ENCODE measurements at regions not wholly inside any gene's neighbourhood (a gene's known extent, or its start where the extent isn't known, plus 50 kb on each side); places are given as distances from the start of the nearest gene placed in this dataset.

DNA sequence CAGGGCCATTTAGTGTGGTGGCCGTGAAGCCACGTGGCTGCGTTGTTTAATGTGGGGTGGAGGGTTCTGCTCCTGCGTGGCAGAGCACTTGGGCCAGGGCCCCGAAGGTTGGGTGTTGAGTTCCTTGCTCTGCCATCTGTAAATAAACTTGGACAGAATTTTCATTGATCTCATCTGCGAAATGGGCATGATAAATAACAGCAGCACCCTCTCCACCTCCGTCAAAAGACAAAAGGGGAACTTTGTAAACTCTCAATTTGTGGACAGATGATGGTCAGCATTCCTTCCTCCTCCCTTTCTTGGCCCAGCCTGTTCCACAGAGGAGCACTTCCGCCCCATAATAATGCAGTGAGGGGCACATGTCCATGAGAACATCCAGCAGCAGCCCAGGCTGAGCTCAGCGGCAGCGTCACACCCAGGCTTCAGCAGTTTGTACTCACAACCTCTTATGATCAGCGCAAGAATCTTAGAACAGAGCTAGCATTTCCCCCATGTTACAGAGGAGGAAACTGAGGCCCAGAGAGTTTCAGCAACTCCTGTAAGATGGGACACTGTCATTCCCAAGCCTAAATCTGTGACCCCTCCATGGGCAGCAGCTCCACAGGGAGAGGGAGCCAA is 874.5 kb downstream of the BRD1 start:
- DNase-seq, result no peak

DNA sequence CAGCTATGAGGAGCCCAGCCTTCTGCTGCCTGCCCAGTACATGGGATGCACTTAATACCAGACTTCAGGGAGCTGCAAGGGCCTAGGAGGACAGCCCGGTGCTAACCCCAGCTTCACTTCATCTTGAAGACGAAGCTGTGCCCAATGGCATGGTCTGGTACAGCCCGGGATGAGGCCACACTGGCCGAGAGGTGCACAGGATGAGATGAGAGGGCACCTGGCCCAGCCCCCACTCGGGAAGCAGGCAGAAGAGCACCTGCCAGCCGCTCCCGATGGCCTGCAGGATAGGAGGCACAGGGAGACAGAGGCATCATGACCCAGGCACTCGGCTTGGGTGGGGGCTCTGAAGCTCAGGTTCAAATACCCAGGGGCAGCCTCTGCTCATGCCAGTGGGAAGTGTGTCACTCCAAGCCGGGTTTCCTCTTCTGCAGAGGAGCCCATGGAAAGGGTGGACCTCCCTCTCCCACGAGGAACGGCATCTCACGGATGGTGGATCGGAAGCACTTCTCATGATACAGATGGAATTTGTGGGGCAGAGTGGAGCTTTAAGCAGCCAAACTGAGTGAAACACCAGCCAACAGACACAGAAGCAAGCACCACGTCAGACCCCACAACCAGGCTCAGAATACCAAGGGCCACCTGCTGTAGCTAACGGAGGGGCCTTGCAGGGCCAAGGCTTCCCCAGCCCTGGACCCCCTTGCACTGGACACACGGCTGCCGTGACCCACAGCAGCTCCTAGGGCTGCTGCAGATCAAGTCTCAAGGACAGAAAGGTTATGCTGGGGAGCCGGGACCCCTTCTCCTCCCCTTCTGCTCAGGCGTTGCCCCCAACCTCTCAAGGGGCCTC is 875.2 kb downstream of the BRD1 start:
- no peak for DNase-seq

DNA sequence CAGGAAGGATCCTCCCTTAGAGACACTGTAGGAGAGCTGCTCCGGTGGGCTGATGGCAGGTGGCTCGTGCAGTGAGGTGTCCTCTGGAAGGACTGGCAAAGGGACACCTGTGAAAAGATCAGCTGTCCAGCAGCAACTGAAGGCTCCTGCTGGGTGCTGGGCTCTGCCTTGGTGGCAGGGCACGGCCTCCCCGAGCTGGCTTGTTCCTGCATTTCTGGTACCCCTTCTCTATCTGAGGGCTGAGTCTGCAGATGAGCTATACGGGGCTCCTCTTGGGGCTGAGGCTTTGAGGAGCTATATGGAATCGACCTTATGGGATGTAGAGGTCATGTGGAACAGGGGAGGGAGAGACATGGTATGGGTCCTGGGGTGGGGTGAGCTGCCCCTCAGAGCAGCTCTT is 875.8 kb downstream of the BRD1 start:
- no peak for DNase-seq

DNA sequence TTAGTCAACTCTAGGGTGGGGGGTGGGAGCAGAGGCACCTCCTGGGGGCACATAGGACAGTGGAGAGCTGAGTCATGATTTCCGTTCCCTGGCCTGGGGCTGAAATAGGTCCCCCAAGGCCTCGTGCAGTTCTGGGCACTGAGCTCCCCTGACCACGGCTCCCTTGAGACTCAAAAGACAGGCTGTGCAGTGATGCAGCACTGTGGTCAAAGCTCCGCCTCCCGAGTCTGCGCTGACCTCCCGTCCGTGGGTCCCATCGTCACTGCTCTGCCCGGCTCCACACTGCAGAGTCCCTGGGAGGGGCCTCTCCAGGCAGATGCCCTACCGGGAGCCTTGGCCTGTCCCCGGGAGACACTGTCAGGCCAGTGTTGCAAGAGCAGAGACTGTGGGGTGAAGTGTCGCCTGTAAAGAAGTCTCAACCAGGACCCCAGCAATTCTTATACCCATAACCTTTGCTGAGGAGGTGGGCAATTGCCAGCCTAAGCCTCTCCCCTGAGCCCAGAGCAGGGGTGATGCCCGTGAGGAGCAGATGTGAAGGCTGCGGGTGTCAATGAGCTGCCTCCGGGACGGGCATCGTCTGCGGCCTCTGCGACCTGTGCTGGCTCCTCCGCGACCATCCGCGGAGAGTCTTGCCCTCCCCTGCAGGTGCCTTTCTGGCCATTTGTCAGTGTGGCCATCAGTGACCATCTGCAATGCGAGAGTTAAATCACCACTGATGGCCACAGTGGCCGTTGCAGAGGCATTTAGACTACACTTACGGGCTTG is 877.3 kb downstream of the BRD1 start:
- no peak for DNase-seq

DNA sequence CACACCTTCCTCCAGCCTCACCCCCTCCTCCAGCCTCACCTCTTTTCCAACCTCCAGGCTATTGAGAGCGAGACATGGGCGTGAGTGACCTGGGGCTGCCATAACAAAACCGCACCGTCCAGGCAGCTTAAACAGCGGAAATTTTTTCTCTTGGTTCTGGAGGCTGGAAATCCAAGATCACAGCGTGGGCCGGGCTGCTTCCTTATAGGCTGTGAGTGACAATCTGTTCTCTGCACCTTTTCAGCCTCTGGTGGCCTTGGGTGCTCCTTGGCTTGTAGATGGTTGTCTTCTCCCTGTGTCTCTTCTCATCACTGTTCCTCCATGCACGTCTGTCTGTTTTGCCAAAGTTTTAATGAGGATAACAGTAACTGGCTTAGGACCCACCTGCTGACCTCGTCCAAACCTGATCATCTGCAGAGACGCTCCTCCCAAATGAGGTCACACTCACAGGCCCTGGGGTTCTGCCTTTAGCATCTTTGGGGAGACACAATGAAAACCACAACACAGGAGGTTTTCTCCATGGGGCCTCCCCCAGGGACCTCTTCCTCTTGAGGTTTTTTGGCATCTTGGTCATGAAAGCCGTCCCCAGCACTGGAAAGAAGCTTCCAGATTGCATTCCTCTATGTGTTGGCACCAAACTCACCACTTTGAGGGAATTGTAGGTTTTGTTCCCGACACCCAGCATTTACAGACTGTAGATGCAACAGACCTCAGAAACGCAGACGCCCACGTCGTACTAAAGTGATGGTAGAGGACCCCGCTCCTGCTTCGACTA is 878.1 kb downstream of the BRD1 start:
- DNase-seq, result no peak

DNA sequence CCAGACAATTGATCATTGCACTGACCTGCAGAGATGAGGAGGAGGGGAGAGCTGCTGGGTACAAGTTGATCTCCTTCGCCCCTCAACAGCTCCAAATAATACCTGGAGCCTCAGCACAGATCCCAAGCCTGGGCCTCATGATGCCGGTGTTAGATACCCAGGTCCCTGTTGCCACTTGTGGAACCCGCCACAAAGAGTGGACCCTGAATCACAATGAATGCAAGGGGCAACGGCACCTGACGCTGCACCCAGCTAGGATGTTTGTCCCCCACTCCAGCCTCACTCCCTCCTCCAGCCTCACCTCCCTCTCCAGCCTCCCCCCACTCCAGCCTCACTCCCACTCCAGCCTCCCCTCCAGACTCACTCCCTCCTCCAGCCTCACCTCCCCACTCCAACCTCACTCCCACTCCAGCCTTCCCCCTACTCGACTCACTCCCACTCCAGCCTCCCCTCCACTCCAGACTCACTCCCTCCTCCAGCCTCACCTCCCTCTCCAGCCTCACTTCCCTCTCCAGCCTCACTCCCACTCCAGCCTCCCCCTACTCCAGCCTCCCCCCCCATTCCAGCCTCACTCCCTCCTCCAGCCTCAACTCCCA is 879.0 kb downstream of the BRD1 start:
- no peak for DNase-seq

DNA sequence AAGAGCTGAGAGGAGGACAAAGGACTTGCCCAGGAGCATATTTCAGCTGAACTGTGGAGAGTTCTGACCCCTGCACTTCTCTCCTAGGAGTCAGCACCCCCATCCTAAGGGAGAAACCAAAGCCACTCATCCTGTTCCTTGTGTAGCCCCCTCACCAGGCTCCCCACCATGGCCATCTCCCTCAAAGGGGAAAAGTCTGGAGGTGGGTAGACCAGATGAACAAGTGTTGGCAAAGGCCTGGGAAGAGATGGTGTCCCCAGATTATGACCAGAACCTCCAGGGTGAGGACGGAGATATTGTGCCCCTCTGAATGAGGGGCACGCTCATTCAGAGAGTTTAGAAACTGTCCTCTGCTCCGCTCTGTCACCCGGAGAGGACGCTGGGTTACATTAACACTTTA is 880.0 kb downstream of the BRD1 start:
- no peak for DNase-seq

DNA sequence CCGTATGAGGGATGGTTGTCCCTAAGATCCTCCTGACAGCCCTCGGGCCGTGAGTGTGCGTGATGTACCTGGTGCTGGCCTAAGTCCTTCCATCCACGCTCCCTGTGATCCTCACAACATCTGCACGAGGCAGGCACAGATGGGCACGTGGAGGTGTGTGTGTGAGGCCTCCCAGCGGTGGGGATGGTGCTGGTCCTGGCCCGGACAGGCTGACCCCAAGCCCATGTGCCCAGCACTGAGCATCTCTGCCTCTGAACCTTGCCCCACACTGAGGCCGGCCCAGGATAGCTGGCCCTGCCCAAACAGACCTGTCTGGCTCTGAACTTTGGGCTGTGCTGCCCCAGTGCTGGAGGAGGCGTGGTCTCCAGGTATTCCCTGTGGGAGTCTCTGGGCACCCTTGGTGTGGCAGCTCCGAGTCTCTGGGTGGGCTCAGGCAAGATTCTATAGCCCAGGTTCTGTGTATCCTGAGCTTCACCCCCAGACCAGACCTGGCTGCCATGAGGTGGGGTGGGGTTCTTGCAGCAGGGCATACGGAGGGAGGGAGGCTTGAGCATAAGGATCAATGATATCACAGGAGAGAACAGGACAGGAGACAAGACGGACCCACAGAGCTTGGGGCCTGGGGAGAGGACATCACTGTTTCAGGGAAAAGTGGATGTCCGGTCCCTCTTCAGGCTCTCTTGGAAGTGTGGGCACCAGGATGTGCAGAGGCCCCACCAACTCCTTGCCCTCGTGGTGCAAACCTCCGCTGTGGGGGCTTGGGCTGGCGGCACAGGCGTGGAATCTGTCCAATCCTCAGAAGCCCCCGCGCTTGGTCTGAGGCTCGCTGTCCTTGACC is 881.8 kb downstream of the BRD1 start:
- no peak for DNase-seq

DNA sequence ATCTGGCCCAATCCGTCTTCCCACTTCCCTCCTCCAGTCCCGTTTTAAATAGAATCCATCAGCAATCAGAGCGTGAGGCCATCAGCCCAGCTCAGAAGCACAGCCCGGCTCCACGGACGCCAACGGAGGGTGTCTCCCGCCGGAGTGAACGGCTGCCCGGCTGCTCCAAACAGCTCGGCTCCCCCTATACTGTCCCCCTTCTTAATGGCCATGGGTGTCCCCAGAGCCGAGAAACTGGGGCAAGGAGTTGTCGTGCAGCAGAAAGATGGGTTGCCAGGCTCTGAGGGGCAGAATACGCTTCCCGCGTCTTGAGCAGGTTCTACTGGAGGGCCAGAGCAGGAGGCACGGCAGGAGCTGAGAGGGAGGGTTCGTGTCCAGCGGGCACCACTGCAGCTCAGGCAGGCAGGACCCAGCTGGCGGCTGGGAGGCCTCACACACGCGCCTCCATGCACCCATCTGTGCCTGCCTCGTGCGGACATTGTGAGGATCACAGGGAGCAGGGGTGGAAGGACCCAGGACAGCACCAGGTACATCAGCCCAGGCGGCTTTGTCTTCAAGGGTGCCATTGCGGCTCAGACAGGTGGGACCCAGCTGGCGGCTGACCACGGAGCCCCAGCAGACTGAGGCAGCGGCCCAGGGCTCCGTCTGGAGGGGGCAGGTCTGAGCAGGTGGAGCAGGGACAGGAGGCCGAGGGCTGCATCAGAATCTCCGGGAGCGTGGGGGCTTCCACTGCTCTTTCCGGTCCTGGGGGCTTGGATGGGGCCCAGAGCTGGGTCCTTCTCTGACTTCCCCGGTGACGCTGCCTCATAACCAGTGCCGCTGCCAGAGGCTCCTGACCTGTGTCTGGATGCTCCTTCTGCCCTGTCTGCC is 882.7 kb downstream of the BRD1 start:
- no peak for DNase-seq

DNA sequence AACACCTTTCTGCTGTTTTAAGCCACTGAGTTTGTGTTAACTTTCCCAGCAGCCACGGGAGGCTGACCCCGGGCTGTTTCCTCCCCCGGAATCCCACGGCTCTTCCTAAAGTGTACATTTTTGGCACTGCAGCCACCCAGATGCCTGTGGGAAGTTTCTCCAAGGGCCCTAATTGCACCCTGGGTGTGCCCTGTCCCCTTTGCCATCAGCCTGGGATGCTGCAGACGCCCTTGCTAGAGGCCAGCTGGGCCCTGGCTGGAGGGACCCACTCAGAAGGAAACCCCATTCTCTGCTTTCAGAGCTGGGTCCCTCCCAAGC is 883.3 kb downstream of the BRD1 start:
- DNase-seq, result no peak

DNA sequence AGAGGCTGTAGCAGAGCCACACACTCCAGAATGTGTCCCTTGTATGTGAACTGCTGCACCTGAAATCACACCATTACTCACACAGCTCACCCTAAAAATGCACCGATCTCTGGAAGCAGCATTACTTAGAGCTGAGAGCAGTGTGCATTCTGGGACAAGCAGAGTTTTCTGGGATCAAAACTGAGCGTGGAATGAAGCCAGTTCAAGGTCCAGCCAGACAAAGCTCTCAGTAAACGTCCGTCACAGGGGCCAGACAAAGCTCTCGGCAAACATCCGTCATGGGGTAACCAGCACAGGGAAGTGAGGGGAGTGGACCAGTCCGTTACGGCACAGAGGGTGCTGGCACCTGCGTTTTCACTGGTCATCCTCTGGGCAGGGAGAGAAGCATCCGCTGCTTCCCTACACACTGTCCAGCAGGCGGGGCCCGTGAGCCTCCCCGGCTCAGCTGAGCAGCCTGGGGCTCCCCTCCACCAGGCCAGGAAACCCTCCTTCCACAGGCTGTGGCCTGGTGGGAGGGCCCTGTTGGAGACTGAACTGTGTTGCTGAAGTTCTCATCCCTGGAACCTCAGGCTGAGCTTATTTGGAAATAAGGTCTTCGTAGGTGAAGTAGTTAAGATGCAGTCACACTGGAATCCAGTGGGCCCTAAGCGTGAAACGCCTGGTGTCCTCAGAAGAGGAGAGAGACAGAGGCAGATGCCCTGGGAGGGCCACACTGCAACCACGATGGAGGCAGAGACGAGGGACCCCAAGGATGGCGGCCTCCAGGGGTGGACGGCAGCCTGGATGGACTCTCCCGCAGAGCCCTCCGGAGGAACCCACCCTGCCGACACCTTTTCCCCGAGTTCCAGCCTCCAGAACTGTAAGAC is 883.9 kb downstream of the BRD1 start:
- DNase-seq, result peak; percentile 23

DNA sequence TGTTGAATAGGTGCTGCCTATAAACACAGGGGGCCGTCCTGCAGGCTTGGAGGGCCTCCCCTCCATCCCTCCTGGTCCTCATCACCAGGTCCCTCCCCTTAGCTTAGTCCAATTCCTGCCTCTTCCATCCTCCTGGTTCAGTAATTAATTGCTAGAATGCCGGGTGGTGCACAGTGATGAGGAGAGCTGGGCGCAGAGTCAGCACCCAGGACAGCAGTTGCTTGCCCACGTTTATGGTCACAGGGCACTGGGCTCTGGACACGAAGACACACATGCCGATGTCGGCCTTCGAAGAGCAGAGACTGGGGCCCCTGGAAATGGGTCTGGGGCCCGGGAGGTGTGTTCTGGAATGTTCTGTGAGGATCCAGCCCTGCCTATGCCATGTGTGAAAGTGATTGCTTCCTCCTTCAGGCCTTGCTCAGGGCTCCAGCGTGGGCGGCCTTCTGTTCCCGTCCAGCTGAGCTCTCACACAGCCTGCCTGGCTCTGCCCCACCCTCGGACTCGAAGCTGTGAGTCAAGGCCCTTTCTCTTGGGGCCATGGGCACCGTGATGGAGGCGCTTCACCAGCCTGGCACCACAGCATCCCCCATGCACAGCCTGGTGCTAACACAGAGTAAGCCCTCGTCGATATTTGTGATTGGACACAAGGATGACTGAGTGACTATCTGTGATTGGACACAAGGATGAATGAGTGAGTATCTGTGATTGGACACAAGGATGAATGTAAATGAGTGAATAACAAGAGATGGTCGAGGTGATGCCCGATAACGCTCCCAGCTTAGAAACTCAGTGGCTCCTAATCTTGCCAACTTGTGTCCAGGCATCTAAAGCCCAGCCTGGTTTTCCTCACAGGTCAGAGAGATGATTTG is 884.7 kb downstream of the BRD1 start:
- DNase-seq, result no peak

DNA sequence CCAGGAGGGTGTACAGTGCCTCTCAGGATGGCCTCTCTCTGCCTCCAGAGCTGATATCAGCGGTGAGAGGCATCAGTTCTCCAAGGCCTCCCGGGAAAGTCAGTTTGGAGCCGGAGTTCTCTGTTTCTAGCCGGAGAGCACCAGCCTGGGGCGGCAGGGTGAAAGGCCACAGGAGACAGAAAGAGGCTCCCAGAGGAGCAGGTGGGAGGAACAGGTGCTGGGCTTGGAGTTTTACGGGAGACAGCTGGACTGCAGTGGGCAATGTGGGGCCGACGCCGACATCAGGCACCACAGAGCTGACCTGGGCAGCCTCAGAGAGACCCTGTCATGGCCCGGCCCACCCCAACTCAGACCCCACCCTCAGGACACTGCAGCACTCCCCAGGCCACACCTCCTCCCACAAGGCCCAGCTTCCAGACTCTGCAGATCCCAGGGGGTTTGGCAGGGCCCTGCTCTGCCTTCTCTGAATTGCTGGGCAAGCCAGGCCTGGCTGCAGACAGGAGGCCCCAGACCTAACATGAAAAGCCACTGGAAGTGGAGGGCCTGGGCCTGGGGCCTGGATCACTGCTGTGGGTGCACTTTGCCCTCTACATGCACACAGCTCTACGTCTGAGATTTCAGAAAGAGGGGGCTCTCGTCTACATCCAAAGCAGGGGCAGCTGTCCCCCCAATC is 885.6 kb downstream of the BRD1 start:
- no peak for DNase-seq

DNA sequence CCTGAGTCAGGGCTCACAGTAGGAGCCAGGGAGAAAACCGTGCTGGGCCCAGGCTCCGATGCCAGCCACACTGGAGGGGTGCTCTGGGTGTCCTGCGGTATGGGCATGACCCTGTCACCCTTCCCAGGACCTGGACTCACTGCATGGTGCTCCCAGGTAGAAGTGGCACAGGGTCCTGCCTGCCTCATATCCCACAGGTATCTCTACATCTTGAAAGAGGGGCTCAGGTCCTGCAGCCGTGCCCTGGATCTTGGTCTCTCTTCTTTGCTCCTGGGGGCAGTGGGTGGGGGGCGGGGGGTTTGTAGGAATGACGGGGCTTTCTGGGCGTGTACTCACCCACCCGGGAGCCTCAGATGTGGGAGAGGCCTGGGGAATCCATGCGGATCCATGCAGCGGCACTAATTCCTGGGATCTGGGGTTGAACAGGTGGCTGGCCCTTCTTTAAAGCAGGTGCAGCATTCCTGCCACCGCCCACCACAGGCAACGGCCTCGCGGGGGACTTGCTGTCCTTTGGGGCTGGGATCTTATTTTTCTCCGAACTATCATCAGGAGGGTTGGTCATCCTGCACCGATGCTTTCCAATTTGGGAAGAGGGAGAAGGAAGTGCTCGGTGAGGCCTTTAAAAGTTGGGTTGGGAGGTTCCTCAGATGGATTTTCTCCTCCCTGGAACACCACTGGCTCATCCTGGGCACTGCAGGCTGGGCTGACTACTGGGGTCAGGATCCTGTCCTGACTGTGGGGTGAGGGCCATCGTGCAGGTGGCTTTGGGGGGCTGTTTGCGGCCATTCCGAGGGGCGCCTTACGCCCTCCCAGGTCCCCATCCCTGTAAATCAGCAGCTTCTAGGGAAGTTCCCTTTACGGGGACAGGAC is 886.4 kb downstream of the BRD1 start:
- DNase-seq, result no peak

DNA sequence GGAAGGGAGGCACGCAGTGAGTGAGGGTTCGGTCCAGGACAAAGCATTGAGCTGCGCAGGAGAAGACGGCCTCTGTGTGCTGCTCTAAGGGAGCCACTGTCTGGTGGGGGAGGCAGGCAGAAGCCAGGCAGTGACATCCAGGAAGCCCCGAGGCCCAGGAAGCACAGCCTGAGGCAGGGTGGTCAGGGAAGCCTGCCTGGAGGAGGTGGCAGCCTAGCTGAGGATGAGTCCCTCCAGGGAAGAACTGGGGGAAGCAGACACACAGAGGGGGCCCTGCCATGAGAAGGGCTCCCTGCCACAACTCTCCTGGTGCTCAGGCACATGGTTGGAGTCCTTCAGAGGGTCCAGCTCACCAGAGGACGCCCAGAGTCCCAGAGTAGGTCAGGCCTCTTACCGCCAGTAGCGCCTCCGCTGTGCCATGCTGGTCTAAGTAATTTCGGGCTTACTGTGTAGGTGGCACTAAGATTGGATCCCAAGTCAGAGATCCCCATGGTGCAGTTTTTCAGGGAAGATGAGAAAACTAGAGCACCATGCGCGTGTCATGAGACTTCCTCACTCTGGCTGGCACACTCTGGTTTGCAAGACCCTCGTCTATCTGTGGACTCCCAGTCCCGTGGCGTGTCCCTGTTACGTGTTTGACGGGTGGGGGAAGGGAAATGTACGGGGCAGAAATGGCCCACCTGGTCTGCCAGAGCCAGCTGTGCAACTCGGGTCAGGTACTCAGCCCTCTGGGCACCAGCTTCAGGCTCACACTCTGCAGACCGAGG is 887.2 kb downstream of the BRD1 start:
- DNase-seq, result no peak

All from NCI-H345 (cell line).